ENCODE measurements at regions not wholly inside any gene's neighbourhood (a gene's known extent, or its start where the extent isn't known, plus 50 kb on each side); places are given as distances from the start of the nearest gene placed in this dataset.

DNA sequence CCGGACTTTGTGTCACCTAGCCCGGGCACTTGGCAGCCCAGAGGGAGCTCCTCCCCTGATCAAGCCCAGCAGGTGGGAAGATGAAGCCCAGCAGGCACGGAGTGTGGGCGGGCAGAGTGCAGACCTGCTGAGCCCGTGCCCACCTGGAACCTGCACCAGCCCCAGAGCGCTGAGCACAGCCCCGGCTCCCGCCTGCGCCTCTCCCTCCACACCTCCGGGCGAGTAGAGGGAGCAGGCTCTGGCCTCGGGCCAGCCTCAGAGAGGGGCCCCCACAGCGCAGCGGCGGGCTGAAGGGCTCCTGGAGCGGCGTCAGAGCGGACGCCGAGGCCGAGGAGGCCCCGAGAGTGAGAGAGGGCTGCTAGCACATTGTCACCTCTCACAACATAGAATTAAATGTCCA lies 257.7 kb downstream of the VGLL3 start:
- H2AFZ ChIP-seq (ENCODE audit: low read depth): no peak overlapping the region
- H3K79me2 ChIP-seq (ENCODE audit: insufficient read depth, low read depth): no peaks in the 10 kb centered on the region

DNA sequence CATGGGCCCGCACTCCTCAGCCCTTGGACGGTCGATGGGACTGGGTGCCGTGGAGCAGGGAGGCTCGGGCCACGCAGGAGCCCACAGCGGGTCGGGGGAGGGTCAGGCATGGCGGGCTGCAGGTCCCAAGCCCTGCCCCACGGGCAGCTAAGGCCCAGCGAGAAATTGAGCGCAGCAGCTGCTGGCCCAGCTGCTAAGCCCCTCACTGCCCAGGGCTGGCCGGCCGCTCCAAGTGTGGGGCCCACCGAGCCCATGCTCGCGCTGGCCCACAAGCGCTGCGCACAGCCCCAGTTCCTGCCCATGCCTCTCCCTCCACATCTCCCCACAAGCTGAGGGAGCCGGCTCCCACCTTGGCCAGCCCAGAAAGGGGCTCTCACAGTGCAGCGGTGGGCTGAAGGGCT lies 259.4 kb downstream of the VGLL3 start:
- H3K4me3 ChIP-seq (IDR thresholded peaks at IDR 0.05; ENCODE audit: insufficient read depth, low read depth, low read length): no peak overlapping the region
- H3K27me3 ChIP-seq (ENCODE audit: insufficient read depth, low read depth): no peaks in the 10 kb centered on the region
- H3K9ac ChIP-seq: no peak overlapping the region
- no peaks in the 10 kb centered on the region for H3K36me3 ChIP-seq (ENCODE audit: insufficient read depth)
- H3K79me2 ChIP-seq (ENCODE audit: insufficient read depth, low read depth): no peaks in the 10 kb centered on the region
- no peak overlapping the region for H2AFZ ChIP-seq (ENCODE audit: low read depth)
- TF ChIP-seq, protein P1, sequence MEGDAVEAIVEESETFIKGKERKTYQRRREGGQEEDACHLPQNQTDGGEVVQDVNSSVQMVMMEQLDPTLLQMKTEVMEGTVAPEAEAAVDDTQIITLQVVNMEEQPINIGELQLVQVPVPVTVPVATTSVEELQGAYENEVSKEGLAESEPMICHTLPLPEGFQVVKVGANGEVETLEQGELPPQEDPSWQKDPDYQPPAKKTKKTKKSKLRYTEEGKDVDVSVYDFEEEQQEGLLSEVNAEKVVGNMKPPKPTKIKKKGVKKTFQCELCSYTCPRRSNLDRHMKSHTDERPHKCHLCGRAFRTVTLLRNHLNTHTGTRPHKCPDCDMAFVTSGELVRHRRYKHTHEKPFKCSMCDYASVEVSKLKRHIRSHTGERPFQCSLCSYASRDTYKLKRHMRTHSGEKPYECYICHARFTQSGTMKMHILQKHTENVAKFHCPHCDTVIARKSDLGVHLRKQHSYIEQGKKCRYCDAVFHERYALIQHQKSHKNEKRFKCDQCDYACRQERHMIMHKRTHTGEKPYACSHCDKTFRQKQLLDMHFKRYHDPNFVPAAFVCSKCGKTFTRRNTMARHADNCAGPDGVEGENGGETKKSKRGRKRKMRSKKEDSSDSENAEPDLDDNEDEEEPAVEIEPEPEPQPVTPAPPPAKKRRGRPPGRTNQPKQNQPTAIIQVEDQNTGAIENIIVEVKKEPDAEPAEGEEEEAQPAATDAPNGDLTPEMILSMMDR (conservative IDR thresholded peaks at IDR 0.05; ENCODE audit: low read depth, low read length): no peak
- H3K4me2 ChIP-seq: no peak overlapping the region
- H4K20me1 ChIP-seq (ENCODE audit: insufficient read depth): no peaks in the 10 kb centered on the region
- H3K27ac ChIP-seq: no peak overlapping the region
- H3K4me1 ChIP-seq (ENCODE audit: low read depth, poor library complexity, severe bottlenecking): no peaks in the 10 kb centered on the region

More for the DNA sequence above, 257.7 kb downstream of the VGLL3 start:
- H3K27ac ChIP-seq: no peak overlapping the region
- H3K36me3 ChIP-seq (ENCODE audit: insufficient read depth): no peaks in the 10 kb centered on the region
- H3K27me3 ChIP-seq (ENCODE audit: insufficient read depth, low read depth): no peaks in the 10 kb centered on the region
- H4K20me1 ChIP-seq (ENCODE audit: insufficient read depth): no peaks in the 10 kb centered on the region
- H3K4me3 ChIP-seq (IDR thresholded peaks at IDR 0.05; ENCODE audit: insufficient read depth, low read depth, low read length): no peak overlapping the region
- TF ChIP-seq, protein P1 (conservative IDR thresholded peaks at IDR 0.05; ENCODE audit: low read depth, low read length): no peak
- H3K4me2 ChIP-seq: no peak overlapping the region
- no peaks in the 10 kb centered on the region for H3K4me1 ChIP-seq (ENCODE audit: low read depth, poor library complexity, severe bottlenecking)
- no peak overlapping the region for H3K9ac ChIP-seq

DNA sequence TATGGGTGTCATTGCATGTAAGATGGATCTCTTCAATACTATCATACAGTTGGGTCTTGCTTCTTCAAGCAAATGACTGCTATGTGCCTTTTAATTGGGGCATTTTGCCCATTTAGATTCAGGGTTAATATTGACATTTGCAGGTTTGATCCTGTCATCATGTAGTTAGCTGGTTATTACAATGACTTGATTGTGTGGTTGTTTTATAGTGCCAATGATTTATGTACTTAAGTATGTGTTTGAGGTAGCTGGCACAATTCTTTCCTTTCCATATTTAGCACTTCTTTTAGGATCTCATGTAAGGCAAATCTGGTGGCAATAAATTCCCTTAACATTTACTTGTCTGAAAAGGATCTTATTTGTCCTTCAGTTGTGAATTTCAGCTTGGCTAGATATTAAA lies 267.5 kb downstream of the VGLL3 start:
- no peak overlapping the region for H3K4me2 ChIP-seq
- H3K9ac ChIP-seq: no peak overlapping the region
- no peaks in the 10 kb centered on the region for H4K20me1 ChIP-seq (ENCODE audit: insufficient read depth)
- H3K27ac ChIP-seq: no peak overlapping the region
- H3K36me3 ChIP-seq (ENCODE audit: insufficient read depth): no peaks in the 10 kb centered on the region
- H3K27me3 ChIP-seq (ENCODE audit: insufficient read depth, low read depth): no peaks in the 10 kb centered on the region
- no peaks in the 10 kb centered on the region for H3K79me2 ChIP-seq (ENCODE audit: insufficient read depth, low read depth)
- no peak overlapping the region for H3K4me3 ChIP-seq (IDR thresholded peaks at IDR 0.05; ENCODE audit: insufficient read depth, low read depth, low read length)
- H3K4me1 ChIP-seq (ENCODE audit: low read depth, poor library complexity, severe bottlenecking): no peaks in the 10 kb centered on the region
- TF ChIP-seq, protein P1 (conservative IDR thresholded peaks at IDR 0.05; ENCODE audit: low read depth, low read length): no peak
- H2AFZ ChIP-seq (ENCODE audit: low read depth): no peak overlapping the region

DNA sequence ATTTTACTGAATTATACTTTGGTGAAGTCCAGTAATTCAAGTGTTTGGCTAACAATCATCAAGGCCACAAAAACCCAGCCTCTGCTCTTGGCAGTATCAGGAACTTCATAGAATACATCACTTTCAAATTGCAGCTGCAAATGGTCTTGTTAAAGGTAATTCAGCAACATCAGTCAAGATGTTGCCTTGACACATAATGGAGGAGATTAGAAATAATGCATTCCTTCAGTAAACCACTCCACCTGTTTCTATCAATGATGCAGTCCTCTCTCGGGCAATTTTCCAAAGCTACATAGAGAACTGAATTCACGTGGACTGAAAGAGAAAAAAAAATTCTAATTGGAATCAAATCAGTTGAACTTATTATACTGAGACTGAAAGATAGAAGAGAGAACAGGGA lies 279.3 kb downstream of the VGLL3 start:
- H3K36me3 ChIP-seq (ENCODE audit: insufficient read depth): no peaks in the 10 kb centered on the region

More for the DNA sequence above, 279.3 kb downstream of the VGLL3 start:
- Histone ChIP-seq H3K27ac (no peak overlapping the region), H3K9ac (no peak overlapping the region), H2AFZ (ENCODE audit: low read depth) (no peak overlapping the region), H3K79me2 (ENCODE audit: insufficient read depth, low read depth) (no peaks in the 10 kb centered on the region), H3K4me2 (no peak overlapping the region), H3K4me1 (ENCODE audit: low read depth, poor library complexity, severe bottlenecking) (no peaks in the 10 kb centered on the region), H4K20me1 (ENCODE audit: insufficient read depth) (no peaks in the 10 kb centered on the region), H3K27me3 (ENCODE audit: insufficient read depth, low read depth) (no peaks in the 10 kb centered on the region), H3K4me3 (IDR thresholded peaks at IDR 0.05; ENCODE audit: insufficient read depth, low read depth, low read length) (no peak overlapping the region)
- TF ChIP-seq, protein P1 (conservative IDR thresholded peaks at IDR 0.05; ENCODE audit: low read depth, low read length): no peak

All from KMS-11 (cell line).